RKO (cell line): ENCODE measurements at regions not wholly inside any gene's neighbourhood (a gene's known extent, or its start where the extent isn't known, plus 50 kb on each side); places are given as distances from the start of the nearest gene placed in this dataset.

Source experiments
- DNase-seq: peaks from one replicate; pipeline ENCODE4 v3.0.0-alpha.2; 2016; ENCODE audit warnings: low spot score

GRCh38 chr2:188047735-188048134 is 243.9 kb upstream of the GULP1 start:
- DNase-seq, result no peak

GRCh38 chr2:188050726-188051125 is 240.9 kb upstream of the GULP1 start:
- no peak for DNase-seq

GRCh38 chr2:188051706-188052105 is 240.0 kb upstream of the GULP1 start:
- no peak for DNase-seq

GRCh38 chr2:188065386-188065785 is 226.3 kb upstream of the GULP1 start:
- DNase-seq, result no peak

GRCh38 chr2:188068093-188068492 is 223.6 kb upstream of the GULP1 start:
- no peak for DNase-seq

GRCh38 chr2:188076149-188077056 is 215.3 kb upstream of the GULP1 start:
- no peak for DNase-seq

- no peak for DNase-seq
These were observed 213.9 kb upstream of the GULP1 start for GRCh38 chr2:188077757-188078156.

- DNase-seq, result no peak
These were observed 213.1 kb upstream of the GULP1 start for GRCh38 chr2:188078534-188078933.

- no peak for DNase-seq
These were observed 212.5 kb upstream of the GULP1 start for GRCh38 chr2:188079196-188079595.

GRCh38 chr2:188085421-188085820 is 206.3 kb upstream of the GULP1 start:
- DNase-seq, result no peak

- DNase-seq, result peak; percentile 30
These were observed 201.8 kb upstream of the GULP1 start for GRCh38 chr2:188089901-188090300.

- DNase-seq, result no peak
These were observed 200.5 kb upstream of the GULP1 start for GRCh38 chr2:188091220-188091619.

GRCh38 chr2:188092734-188093133 is 198.9 kb upstream of the GULP1 start:
- DNase-seq, result no peak

GRCh38 chr2:188096910-188097309 is 194.8 kb upstream of the GULP1 start:
- DNase-seq, result no peak

GRCh38 chr2:188102881-188103280 is 188.8 kb upstream of the GULP1 start:
- no peak for DNase-seq

- no peak for DNase-seq
These were observed 177.7 kb upstream of the GULP1 start for GRCh38 chr2:188114014-188114413.

GRCh38 chr2:188117706-188118105 is 174.0 kb upstream of the GULP1 start:
- DNase-seq, result no peak

GRCh38 chr2:188118431-188118830 is 173.2 kb upstream of the GULP1 start:
- DNase-seq, result no peak

GRCh38 chr2:188119112-188119838 is 172.4 kb upstream of the GULP1 start:
- no peak for DNase-seq

- no peak for DNase-seq
These were observed 168.7 kb upstream of the GULP1 start for GRCh38 chr2:188122985-188123384.

GRCh38 chr2:188129677-188130076 is 162.0 kb upstream of the GULP1 start:
- no peak for DNase-seq

GRCh38 chr2:188130317-188130716 is 161.4 kb upstream of the GULP1 start:
- DNase-seq, result no peak

- DNase-seq, result no peak
These were observed 160.4 kb upstream of the GULP1 start for GRCh38 chr2:188131281-188131680.
